HG03571 (cell line): ENCODE measurements at regions not wholly inside any gene's neighbourhood (a gene's known extent, or its start where the extent isn't known, plus 50 kb on each side); places are given as distances from the start of the nearest gene placed in this dataset.
"Not testable (repeated sequence)": the region's sequence is repeated elsewhere in the genome, so short reads cannot be mapped to it uniquely, and the experiment has no call there.

ENCODE experiments used
- ATAC-seq: cut with Tn5 transposase; IDR thresholded peaks from one replicate; pipeline ENCODE4 v1.9.1; 2021; ENCODE audit not compliant: unreplicated experiment

DNA sequence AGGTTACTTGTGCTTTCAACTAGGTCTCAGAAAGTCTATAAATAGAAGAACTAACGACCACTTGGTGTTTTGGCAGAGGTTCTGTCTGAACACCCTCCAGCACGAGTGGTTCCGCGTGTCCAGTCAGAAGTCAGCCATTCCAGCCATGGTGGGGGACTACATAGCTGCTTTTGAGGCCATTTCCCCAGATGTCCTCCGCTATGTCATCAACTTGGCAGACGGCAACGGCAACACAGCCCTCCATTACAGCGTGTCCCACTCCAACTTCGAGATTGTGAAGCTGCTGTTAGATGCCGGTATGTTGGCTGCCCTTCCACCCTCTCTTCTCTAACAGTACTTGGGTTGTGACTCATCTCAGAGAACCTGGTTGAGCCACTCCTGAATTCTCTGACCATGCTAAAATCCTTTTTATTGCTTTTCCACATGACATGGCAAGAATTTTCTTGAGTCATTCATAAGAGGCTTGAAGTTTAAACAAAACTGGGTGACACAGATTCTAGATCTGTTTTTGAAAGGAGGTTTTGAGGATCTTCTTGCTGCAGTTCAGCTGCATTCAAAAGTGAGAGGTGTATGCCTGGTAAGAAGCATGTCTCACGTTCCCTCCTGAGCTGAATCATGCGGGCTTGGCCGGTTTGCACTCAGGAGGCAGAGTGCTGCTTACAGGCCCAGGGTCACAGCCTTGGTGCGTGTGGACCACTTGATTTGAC, 103.1 kb upstream of the DMRT1 start:
- ATAC-seq = no peak

DNA sequence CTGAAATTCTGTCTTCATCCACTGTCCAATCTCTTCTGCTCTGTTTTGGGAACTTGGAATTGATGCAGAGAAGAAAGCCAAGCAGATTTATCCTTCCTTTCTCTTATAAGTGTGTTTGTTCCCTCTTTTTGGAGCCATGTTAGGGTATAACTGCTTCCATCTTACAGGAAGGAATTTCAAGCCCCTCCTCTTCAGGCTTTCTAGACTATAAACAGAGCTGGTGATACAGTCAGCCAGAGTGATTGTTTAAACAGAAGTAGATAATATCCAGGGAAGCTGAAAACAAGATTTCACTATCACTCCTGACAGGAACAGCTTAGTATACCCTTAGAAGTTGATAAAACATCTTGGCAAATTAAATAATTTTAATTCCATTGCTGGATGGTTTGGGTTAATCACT, 102.1 kb upstream of the DMRT1 start:
- no peak for ATAC-seq

DNA sequence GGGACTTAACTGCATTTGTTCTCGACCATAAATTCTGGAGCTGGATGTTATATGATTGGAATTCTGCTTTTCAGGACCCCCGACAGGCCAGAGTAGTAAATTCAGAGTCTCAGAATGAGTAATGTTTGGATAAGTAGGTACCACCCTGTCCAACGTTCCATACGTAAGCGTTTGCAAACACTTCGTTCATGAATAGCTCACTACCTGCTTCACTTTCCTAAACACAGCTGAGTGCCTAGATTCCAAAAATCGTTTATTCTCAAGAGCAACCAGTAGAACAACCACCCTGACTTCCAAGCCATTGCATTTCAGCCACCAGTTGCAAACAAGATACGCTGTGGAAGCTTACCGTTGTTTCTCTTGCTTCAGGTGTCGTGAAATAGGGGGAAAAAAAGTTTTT, 101.3 kb upstream of the DMRT1 start:
- no peak for ATAC-seq

DNA sequence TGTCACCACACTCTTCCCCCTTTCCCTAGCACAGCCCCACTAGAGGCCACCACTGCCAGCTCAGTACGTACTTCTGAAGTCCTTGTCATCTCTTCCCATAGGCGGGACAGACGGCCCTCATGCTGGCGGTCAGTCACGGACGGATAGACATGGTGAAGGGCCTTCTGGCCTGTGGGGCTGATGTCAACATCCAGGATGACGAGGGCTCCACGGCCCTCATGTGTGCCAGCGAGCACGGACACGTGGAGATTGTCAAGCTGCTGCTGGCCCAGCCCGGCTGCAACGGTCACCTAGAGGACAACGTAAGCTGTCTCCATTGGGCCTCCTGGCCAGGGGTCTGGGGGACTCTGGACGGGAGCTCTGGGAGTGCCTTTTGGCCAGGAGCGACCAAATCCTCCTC, 99.4 kb upstream of the DMRT1 start:
- no peak for ATAC-seq

DNA sequence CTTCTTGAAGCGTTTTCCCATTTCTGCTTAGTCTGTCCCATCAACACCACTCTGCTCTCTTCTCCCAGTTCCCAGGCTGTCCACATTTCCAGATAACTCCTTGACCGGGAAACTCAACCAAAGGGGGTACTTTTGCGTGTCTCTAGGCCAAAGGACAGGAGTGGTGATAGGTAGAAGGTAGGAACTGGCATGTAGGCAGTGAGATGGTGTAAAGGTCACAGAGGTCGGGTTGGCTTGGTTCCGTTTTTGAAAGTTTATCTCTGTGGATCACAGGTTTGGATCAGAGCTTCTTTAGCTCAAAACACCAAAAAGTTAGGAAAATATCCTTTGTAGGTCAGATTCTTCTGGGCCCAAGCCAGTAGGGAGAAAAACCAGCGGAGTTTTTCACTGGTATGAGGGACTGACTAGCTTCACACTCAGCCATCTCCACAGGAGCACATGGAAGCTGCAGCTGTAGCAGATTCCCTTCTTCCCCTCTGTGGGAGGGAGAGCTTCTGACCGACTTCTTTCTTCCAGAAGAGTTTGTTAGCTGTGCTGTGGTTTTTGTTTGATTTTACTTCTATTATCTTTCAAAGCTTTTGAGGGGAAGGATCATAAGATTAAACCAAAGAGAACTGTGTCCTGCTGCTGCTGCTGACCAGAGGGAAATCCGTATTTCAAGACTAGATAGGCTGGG, 98.4 kb upstream of the DMRT1 start:
- no peak for ATAC-seq

DNA sequence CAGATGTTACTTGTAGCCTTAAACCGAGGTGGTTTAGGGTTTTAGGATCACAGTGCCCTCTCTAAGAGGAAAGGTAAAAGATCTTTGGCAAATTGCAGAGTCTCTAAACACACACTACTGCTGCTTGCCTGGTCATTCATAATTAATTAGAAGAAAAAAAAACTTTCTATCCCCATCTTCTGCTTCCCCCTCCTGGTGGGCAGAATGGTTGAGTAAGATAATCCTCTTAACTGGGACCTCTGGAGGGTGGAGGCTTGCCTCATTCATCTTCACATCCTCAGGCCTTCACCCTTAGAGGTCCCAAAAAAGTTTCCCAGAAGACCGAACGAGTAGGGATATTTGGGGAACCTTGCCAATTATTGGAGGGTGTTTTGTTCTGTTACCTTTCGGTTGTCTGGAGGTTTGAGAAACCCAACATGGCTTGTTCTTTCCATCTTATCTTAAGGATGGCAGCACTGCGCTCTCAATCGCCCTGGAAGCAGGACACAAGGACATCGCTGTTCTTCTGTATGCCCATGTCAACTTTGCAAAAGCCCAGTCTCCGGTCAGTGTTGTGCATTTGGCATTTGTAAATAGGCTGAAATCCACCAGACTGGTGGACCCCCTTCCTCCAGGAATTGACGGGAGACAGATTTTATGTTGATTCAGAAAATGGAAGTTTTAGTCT, 97.3 kb upstream of the DMRT1 start:
- no peak for ATAC-seq

DNA sequence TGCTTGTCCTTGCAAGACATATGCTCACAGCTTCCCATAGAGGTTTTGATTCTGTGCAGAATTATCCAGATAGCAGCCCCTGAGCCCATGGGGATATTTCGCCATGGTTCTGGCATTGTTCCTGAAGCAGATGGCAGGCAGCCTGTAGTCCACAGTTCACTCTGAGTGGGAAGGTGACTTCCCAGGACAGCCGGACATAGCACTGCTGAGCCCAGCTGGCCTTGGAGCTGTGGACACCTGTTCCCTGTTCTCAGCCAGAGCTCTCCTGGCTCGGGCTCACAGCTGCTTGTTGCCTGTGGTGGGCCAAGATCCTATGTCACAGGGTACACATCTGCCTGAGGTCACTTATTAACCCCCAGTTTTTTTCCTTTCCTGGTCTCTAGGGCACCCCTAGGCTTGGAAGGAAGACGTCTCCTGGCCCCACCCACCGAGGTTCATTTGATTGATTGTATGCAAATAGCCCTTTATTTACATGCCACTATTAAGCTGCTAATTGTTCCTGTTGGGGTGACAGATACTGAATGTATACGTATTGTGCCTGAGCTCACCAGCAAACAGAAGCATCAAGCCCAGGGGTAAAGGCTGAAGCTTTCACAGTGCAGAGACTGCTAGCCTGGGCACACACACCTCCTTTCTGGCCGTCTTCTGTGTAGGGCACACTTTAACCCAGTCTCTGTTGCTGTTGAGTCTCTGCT, 96.6 kb upstream of the DMRT1 start:
- ATAC-seq = no peak

DNA sequence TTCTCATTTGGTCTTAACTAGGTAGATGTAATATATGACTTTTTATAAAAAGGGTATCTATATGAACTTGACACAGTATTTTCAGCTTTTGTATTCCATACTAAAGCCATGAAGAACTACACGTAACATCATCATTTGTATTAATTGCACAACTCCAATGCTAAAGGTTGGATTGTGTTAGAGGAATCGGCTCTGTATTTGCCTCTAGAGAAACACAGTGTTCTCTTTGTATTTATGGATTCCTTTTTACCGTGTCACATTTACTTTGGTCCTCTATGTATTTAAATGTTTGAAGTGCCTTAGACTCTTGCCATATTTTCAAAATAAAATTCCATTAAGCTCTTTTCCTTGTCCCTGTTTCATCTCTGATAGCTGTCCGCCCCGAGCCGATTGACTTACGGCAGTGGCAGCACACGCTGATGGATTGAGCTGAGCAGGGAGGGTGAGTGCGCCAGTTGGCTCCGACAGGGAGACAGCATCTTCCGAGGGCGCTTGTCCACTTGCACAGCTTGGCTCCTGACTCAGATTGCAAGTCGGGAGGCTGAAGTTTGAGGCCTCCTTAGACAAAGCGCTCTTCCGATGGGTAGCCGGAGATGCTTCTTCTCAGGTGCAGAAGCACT, 95.6 kb upstream of the DMRT1 start:
- ATAC-seq = no peak

DNA sequence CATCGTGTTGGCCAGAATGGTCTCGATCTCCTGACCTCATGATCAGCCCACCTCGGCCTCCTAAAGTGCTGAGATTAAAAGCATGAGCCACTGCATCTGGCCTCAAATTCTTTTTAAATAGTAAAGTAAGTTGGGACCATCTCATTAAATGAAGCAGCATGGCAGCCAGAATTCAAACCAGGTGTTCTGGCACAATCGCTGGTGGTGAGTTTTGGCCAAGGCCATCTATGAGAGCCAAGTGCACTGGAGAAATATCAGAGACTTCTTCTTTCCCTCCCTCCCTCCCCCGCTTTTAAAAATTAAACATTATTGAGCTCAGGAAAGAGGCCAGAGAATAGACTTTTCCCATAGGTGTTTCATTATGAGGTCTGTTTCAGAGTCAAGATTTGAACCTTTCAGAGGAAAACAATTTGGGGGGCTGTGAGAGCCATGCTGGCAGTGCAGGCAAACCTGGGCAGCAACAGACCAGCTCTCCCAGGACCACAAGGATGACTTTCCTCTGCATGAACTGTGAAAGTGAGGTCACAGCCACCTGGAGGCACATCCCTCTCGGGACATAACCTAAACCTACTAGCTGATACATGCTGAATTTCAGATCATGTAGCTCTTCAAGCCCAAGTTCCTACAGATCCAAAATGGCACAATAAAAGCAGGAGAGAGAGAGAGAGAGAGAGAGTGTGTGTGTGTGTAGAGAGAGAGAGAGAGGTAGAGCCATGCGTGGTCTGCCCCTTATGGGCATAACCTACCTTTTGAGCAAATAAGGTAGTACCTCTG, 94.6 kb upstream of the DMRT1 start:
- no peak for ATAC-seq

DNA sequence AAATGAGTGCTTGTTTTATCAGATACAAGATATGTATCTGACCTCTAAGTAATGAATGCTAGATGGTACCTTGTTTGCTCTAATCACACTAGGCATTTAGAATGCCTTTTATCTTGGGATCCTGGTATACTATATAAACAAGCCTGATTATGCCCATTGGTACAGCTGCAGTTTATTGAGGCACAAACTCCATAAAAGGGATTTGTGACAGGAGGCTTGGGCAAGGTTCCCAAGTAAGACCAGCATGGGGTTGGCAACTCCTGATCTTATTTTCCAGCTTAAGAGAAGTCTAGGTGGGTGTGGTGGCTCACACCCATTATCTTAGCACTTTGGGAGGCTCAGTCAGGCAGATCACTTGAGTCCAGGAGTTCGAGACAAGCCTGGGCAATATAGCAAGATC, 93.9 kb upstream of the DMRT1 start:
- no peak for ATAC-seq

DNA sequence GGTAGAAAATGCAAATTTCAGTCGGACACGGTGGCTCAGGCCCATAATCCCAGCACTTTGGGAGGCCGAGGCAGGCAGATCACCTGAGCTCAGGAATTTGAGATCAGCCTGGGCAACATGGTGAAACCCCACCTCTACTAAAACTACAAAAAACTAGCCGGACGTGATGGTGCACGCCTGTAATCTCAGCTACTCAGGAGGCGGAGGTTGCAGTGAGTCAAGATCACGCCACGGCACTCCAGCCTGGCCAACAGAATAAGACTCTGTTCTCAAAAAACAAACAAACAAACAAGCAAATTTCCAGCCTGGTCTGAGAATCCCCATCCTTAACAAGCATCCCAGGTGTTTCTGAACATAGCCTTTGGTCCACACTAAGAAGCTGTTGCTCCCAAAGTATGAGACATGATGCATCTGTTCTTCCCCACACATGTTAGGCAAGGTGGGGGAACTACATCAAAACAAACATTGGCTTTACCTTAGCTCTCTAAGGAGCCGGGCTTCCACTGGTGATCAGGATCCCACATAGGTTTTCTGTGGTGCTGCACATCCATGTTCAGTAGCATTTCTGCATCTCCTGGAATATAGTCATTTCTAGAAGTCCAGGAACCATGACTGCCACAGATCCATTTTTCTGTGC, 92.5 kb upstream of the DMRT1 start:
- no peak for ATAC-seq

DNA sequence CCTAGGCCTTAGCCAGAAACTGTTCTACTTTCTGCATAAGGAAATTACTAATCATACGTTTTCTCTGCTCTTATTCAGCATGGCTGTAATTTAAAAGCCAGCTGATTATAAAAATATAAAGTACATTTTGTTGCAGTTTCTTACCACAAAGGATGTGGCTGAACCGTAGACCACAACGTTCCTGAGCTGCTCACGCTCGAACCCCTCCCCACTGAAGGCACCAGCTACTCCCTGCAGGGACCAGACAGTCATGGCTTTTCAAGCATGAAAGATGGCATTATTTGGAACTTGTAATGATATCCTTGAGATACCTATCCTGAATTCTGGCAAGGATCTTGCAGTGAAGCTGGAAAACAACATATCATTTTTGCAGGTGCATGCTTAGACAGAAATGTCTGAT, 91.8 kb upstream of the DMRT1 start:
- ATAC-seq = no peak

DNA sequence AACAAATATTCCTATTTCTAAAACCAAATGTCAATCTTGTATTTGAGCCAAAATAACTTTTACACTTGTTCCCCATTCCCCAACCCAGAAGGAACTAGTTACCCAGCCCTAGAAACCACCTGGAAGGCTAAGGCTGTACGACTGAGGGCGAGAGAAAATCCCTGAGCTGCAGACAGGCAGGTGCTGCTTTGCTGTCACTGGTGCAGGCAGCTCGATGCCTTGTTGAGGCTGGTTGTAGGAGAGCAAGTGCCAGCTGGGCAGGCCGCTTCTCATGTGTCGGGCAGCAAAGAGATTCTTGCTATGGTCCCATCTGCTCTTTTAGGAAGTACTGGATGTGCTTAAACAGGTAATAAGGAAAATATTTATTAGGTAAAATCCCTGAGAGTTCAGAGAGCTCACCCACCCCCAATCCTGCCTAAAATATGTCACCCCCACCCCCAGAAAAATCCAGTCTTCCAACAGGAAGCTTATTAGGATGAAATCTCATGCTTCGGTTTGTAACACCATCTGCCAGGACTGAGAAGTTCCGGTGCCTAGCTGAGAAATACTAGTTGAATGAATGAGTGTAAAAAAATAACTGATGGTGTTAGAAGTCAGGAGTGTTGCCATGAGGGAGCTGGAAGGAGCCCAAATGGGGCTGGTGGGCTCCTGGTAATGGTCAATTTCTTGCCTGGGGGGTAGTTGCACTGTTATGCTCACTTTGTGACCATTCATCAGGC, 91.1 kb upstream of the DMRT1 start:
- ATAC-seq = no peak

DNA sequence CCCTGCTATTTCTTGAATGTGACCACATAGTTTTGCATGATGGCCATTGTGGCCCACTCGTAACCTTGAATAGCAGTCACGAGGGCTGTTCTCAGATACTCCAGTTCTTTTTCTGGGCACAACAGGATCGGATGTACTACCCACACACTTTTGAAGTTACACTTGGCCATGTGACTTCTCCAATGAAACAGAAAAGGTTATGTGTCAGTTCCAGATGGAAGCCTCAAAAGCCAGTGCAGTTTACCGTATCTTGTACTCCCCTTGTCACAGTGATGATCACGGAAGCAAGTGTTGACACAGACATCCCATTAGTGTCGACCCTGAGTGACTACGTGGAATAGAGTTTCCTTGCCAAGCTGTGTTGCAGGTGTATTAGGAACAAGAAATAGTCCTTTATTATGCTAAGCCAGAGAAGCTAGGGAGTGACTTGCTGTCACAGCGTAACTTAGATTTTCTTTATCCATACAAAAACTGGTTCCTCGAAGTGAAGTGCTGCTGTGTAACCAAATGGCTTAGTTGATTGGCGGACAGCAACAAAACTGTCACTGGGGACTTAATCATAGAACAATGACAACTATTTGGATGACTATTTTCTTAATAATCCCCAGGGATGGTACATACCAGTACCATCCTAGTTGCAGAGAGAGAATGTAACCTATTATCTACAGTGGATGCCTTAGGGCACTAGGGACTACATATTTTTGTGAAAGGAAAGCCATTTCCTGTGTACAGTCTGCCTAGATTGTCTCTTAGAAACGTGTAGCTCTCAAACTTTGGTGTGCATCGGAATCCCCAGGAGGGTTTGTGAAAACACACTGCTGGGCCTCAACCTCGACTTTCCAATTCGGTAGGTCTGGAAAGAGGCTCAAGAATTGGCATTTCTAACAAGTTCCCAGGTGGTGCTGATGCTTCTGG, 90.1 kb upstream of the DMRT1 start:
- ATAC-seq = no peak

DNA sequence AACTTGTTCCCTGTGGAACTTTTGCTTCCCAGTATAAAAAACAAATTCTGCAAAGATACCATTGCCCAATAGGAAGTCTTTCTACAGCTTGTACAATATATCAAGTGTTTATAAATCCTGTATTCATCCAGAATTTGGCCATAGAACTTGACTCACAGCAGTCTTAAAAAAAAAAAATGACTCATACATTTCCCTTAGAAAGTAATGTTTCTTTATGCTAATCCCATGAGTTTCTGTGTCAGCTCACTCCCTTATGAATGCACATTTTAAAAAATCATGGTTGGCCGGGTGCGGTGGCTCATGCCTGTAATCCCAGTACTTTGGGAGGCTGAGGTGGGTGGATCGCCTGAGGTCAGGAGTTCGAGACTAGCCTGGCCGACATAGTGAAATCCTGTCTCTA, 89.3 kb upstream of the DMRT1 start:
- ATAC-seq = no peak

DNA sequence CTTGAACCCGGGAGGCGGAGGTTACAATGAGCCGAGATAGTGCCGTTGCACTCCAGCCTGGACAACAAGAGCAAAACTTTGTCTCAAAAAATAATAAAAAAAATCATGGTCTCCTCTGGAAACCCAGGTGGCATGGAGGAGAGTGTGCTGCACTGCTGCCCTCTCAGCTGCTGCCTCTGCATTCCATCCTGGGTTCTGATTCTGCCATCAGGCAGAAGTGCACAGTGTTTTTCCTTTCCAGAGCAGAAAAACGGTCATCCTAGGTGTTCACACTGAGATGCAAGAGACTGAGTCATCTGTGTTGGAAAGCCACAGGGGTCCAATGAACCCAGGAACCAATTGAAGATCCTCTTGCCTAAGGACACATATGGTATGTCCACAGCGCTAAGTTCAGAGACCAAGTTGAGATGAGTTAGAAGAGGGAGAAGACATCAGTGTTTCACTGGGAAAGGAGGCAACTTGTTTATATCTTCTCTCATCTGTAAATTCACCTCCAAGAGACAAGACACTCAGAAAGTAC, 88.8 kb upstream of the DMRT1 start:
- ATAC-seq = no peak

DNA sequence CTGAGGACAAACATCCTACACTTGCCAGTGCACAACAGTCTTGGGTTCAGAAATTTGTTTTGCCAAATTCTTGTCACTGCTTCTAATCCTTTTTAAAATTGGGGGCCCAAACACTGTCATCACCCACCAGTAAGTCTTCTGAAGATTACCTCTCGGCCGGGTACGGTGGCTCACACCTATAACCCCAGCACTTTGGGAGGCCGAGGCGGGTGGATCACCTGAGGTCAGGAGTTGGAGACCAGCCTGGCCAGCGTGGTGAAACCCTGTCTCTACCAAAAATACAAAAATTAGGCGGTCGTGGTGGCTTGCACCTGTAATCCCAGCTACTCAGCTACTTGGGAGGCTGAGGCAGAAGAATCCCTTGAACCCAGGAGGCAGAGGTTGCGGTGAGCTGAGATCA, 87.8 kb upstream of the DMRT1 start:
- not testable (repeated sequence) for ATAC-seq
